ENCODE measurements at regions not wholly inside any gene's neighbourhood (a gene's known extent, or its start where the extent isn't known, plus 50 kb on each side); places are given as distances from the start of the nearest gene placed in this dataset.

DNA sequence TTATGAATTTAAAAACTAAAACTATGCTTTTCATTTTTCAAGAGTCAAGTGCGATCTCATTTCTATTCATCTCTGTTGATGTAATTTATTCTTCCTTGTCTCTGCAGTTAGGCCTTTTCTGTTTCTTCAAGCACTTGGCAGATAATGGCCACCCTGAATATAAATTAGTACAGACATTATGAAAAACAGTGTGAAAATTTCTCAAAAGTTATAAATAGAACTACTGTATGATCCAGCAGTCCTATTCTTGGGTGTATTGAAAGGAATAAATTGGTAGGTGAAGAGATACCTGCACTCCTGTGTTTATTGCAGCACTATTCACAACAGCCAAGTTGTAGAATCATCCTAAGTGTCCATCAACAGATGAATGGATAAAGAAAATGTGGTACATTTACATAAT is 248.3 kb downstream of the DOK5 start:
- TF ChIP-seq, protein P1, sequence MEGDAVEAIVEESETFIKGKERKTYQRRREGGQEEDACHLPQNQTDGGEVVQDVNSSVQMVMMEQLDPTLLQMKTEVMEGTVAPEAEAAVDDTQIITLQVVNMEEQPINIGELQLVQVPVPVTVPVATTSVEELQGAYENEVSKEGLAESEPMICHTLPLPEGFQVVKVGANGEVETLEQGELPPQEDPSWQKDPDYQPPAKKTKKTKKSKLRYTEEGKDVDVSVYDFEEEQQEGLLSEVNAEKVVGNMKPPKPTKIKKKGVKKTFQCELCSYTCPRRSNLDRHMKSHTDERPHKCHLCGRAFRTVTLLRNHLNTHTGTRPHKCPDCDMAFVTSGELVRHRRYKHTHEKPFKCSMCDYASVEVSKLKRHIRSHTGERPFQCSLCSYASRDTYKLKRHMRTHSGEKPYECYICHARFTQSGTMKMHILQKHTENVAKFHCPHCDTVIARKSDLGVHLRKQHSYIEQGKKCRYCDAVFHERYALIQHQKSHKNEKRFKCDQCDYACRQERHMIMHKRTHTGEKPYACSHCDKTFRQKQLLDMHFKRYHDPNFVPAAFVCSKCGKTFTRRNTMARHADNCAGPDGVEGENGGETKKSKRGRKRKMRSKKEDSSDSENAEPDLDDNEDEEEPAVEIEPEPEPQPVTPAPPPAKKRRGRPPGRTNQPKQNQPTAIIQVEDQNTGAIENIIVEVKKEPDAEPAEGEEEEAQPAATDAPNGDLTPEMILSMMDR (IDR thresholded peaks at IDR 0.05) = no peak
- no peak for TF ChIP-seq POLR2AphosphoS5 (IDR thresholded peaks at IDR 0.05; ENCODE audit: insufficient read depth in 1 of 2, low read depth in 1 of 2)

All from vagina (tissue), 2 donors.